ENCODE measurements at regions not wholly inside any gene's neighbourhood (a gene's known extent, or its start where the extent isn't known, plus 50 kb on each side); places are given as distances from the start of the nearest gene placed in this dataset.
"Not testable (repeated sequence)": the region's sequence is repeated elsewhere in the genome, so short reads cannot be mapped to it uniquely, and the experiment has no call there.

GRCh38 chrX:41018391-41019040 lies 66.7 kb upstream of the USP9X start:
- TF ChIP-seq CTCF (optimal IDR thresholded peaks at IDR 0.05 in 1 of 3, IDR thresholded peaks at IDR 0.05 in 1 of 3, conservative IDR thresholded peaks at IDR 0.05 in 1 of 3; ENCODE audit: extremely low read depth in 1 of 3, insufficient read depth in 2 of 3, low read length in 3 of 3); EZH2 (IDR thresholded peaks at IDR 0.05; ENCODE audit: low read length): not testable (repeated sequence)

All from keratinocyte (primary cell).